D721Med (cell line): ENCODE measurements at regions not wholly inside any gene's neighbourhood (a gene's known extent, or its start where the extent isn't known, plus 50 kb on each side); places are given as distances from the start of the nearest gene placed in this dataset.

Experiments
- DNase-seq: peaks from one replicate; pipeline ENCODE4 v3.0.0; 2011; ENCODE audit warnings: low spot score; ENCODE audit not compliant: insufficient read length
- FAIRE-seq: peaks from 2 replicates; lab custom pipeline; 2011; peaks lifted over from hg19 to GRCh38; lab: Jason Lieb, UNC
- CTCF ChIP-seq: IDR thresholded peaks from 2 replicates; pipeline ENCODE4 v1.5.1; 2012; ENCODE audit warnings: mild to moderate bottlenecking, control low read depth; ENCODE audit not compliant: insufficient read depth; ENCODE audit errors: missing control alignments

GRCh38 chr5:3801967-3802366 lies 206.3 kb downstream of the IRX1 start:
- FAIRE-seq, result no peak
- DNase-seq, result no peak
- no peak for TF ChIP-seq CTCF

- TF ChIP-seq CTCF, result no peak
- DNase-seq, result no peak
- FAIRE-seq, result no peak
Observed at GRCh38 chr5:3809455-3809854, 213.8 kb downstream of the IRX1 start.

GRCh38 chr5:3811116-3811515 lies 215.5 kb downstream of the IRX1 start:
- DNase-seq, result no peak
- TF ChIP-seq CTCF, result no peak
- no peak for FAIRE-seq

GRCh38 chr5:3818624-3819023 lies 223.0 kb downstream of the IRX1 start:
- no peak for TF ChIP-seq CTCF
- FAIRE-seq (no peak), DNase-seq (no peak)

- TF ChIP-seq CTCF, result no peak
- DNase-seq (no peak), FAIRE-seq (no peak)
Observed at GRCh38 chr5:3825531-3826451, 230.2 kb downstream of the IRX1 start.

GRCh38 chr5:3827624-3828023 lies 232.0 kb downstream of the IRX1 start:
- no peak for TF ChIP-seq CTCF
- FAIRE-seq (no peak), DNase-seq (no peak)

GRCh38 chr5:3828761-3829160 lies 233.1 kb downstream of the IRX1 start:
- FAIRE-seq, result no peak
- no peak for DNase-seq
- no peak for TF ChIP-seq CTCF
